Stimulated activated CD4-positive, alpha-beta T cell treated with anti-CD3 and anti-CD28 coated beads, Interleukin-1b, Interleukin-23, amount 100 ng/mL, for 1 hour (primary cell): ENCODE measurements at regions not wholly inside any gene's neighbourhood (a gene's known extent, or its start where the extent isn't known, plus 50 kb on each side); places are given as distances from the start of the nearest gene placed in this dataset.

Experiments used
- DNase-seq, 2 donors: peaks; one replicate each; pipeline ENCODE4 v3.0.0-alpha.2; 2020; ENCODE audit warnings: low read depth in 2 of 2

- no peak for DNase-seq
Measured at GRCh38 chr10:91036807-91037411, 116.0 kb upstream of the ANKRD1 start.

GRCh38 chr10:91038971-91039370 lies 118.1 kb upstream of the ANKRD1 start:
- no peak for DNase-seq

GRCh38 chr10:91040343-91040742 lies 119.5 kb upstream of the ANKRD1 start:
- no peak for DNase-seq

- DNase-seq: no peak
Measured at GRCh38 chr10:91042069-91042468, 121.2 kb upstream of the ANKRD1 start.

GRCh38 chr10:91043173-91043910 lies 122.5 kb upstream of the ANKRD1 start:
- DNase-seq: no peak

- no peak for DNase-seq
Measured at GRCh38 chr10:91046869-91047268, 126.0 kb upstream of the ANKRD1 start.

- DNase-seq: no peak
Measured at GRCh38 chr10:91048380-91048779, 127.5 kb upstream of the ANKRD1 start.

- DNase-seq: no peak
Measured at GRCh38 chr10:91049296-91049987, 128.6 kb upstream of the ANKRD1 start.

GRCh38 chr10:91049988-91050360 lies 129.1 kb upstream of the ANKRD1 start:
- DNase-seq: no peak

GRCh38 chr10:91050371-91051034 lies 129.6 kb upstream of the ANKRD1 start:
- no peak for DNase-seq

GRCh38 chr10:91051829-91052228 lies 130.9 kb upstream of the ANKRD1 start:
- DNase-seq: no peak

GRCh38 chr10:91054325-91054724 lies 133.4 kb upstream of the ANKRD1 start:
- DNase-seq: no peak

GRCh38 chr10:91061187-91061586 lies 140.3 kb upstream of the ANKRD1 start:
- DNase-seq: no peak

GRCh38 chr10:91061608-91062007 lies 140.7 kb upstream of the ANKRD1 start:
- DNase-seq: no peak

- DNase-seq: no peak
Measured at GRCh38 chr10:91062091-91062490, 141.2 kb upstream of the ANKRD1 start.

GRCh38 chr10:91071786-91072185 lies 148.7 kb upstream of the PCGF5 start:
- DNase-seq: no peak

GRCh38 chr10:91073286-91073979 lies 147.0 kb upstream of the PCGF5 start:
- no peak for DNase-seq

GRCh38 chr10:91076991-91077548 lies 143.4 kb upstream of the PCGF5 start:
- no peak for DNase-seq

GRCh38 chr10:91077549-91078071 lies 142.9 kb upstream of the PCGF5 start:
- DNase-seq: no peak

- no peak for DNase-seq
Measured at GRCh38 chr10:91080776-91081175, 139.7 kb upstream of the PCGF5 start.

- no peak for DNase-seq
Measured at GRCh38 chr10:91082447-91082846, 138.0 kb upstream of the PCGF5 start.
